HG03039 (cell line): ENCODE measurements at regions not wholly inside any gene's neighbourhood (a gene's known extent, or its start where the extent isn't known, plus 50 kb on each side); places are given as distances from the start of the nearest gene placed in this dataset.

Experiments used
- ATAC-seq: cut with Tn5 transposase; IDR thresholded peaks from one replicate; pipeline ENCODE4 v1.9.1; 2021; ENCODE audit warnings: mild to moderate bottlenecking, moderate library complexity; ENCODE audit not compliant: unreplicated experiment

DNA sequence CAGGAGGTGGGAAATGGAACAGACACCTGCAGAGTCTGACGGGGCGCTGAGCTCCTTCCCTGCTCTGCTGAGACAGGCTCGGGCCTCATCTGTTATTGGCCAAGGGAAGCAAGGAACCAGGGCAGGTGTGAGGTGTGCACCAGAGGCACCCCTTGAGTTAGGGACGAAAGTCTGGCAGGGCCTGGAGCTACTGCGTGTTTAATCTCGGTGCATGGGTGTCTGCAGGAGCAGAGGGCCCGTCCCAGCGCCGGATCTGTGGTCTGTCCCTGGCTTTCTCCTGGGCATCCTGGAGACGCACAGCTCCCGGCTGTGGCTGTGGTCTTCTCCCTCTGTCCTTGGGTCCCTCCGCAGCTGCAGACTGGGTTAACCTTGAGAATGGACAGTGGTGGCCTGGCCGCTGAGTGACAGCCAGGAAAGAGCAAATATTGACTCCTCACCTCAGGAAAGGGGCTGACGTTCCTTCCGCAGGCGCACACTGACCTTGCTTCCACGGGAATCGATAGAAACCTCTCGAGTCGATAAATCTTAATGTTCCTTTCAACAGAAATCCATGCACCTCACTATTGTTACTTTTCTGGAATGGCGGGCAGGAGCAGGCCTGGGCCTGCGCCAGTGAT is 975.6 kb downstream of the BRD1 start:
- no peak for ATAC-seq

DNA sequence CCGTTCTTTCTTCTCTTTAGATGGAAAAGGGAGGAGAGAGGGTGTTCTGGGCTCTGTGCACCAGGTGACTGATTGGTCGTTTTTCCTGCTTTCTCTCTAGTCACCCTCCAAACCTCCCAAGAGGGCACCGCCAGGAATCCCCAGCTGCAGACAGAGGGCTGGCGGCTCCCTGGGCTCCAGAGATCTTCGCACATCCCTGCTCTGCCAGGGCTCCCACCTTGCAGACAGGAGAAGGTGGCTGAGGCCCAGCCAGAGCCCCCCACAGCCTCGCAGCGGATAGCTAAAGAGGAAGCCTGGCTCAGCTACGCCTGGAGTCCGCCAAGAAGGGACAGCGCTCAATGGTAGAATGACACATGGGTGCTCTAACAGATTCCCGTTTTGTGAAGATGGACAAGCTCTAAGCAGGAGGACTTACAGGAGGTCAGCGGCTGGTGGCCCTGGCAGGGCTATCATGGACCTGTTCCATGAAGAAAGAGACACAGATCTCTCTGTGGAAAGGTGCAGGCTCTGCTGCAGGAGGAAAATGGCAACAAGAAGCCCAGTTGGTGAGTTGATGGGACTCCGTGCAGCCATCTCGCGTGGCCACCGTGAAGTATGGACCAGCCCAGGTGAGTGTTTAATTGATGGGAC is 976.9 kb downstream of the BRD1 start:
- no peak for ATAC-seq

DNA sequence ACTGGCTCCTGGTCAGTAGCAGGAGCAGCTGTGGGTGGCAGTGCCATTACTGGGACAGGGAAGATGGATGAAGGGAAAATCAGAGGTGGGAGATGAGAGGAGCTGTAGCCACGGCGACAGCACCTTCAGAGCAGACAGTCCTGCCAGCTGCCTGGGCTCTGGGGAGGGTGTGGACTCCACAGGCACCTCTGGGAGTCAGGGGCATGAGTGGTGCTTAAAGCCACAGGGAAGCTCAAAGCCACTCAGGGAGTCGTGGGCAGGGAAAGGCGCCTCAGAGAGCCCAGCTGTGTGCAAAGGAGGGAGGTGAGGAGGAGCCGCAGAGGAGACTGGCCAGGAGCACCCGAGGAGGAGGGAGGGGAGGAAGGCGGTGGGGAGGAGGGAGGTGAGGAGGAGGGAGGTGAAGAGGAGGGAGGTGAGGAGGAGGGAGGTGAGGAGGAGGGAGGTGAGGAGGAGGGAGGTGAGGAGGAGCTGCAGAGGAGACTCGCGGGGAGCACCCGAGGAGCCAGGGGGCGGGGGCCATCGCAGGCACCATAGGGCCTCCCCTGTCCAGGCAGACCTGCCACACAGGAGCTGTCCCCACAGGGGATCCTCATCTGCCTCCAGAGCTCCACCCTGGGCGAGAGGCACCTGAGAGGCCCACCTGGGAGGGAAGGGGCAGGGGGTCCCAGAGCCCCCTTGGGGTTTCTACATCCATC is 977.6 kb downstream of the BRD1 start:
- no peak for ATAC-seq

DNA sequence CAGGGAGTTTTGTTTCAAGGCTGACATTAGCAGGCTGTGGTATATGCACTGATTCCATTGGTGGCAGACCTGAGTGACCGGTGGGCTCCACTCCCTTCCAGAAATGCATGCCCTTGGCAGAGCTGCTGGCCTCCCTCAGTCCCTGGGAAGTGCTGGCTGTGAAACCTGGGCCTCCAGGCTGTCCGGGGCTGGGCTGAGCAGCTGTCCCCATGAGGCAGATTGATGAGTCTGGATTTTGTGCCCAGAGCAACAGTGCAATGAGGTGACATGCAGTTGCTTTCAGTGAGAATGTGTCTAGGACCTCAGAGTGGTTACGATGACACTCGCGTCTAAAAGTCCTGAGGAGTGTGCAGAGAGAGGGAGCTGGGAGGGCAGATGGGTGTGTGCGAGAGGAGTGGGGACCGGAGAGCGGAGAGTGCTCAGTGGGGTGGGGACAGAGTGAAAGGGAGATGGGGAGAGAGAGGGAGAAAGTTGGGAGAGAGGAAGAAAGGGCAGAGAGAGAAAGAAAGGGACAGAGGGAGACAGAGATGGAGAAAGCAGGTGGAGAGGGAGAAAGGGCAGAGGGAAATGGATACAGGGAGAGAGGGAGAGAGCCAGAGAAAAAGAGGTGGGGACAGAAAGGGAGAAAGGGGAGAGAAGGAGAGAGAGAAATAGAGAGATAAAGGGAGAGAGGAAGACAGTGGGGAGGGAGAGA is 978.3 kb downstream of the BRD1 start:
- no peak for ATAC-seq

DNA sequence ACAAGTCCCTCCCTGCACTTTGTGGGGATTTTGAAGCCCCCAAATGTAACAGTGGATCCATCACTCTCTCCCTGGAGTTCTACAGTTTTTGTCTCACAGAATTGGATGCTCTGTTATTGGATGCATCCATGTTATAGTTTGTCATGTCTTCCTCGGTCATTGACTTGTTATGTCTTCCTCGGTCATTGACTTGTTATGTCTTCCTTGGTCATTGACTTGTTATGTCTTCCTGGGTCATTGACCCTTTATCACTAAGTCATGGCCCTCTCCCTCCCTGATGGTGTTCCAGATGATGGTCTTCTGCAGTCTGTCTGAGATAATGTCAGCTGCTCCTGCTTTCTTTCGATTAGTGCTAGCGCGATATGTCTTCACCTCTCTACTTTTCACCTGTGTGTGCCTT is 981.5 kb downstream of the BRD1 start:
- no peak for ATAC-seq

DNA sequence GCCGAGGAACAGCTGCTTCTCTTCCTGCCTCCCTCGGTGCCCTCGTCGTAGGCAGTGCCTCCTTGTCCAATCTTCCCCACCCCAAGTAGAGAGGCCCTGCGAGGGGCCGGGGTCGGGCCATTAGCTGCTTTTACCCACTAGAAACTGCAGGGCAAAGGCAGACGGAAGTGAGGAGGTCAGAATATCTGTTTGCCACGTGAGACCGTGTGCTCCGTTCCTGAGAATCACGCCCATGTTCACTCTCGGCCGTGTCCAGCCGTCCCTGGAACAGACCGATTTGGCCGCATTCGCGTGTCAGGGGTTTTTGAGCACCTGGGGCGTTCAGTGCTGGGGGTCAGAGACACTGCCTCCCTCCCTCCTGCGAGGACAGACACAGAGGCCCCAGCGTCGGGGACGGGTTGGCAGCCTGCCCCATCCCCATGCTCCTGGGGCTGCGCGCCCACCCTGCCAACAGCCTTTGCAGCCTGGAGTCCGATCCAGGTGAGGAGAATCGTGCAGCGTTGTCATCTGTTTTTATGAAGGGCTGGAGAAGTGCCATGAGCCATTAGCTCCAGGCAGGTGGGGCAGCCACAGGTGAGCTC is 982.2 kb downstream of the BRD1 start:
- no peak for ATAC-seq

DNA sequence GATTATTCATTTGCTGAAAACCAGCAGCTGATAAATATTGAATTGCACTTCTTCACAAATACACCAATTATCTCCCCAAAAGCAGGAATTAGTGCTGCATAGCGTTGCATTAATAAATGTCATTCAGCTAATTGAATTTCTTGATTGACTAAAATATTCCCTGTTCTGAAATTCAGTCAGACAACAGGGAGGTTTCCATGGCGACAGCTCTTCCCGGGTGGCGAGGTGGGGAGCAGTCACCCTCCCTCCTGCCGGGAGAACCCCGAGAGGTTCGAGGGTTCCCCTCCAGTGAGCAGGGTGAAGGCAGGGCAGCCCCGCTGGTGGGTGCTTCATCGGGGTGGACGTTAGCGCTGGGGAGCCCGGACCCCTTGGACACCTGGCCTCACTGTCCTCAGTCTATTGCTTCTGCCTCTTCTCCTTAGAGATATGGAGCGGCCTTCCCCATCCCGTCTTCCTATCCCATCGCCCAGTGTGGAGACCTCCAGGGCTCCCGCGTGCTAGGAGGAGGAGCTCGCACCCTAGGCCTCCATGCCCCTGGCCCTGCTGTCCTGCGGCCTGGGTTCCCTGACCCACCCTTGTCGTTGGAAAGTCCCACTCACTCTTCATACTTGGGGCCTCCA is 983.5 kb downstream of the BRD1 start:
- ATAC-seq = no peak

DNA sequence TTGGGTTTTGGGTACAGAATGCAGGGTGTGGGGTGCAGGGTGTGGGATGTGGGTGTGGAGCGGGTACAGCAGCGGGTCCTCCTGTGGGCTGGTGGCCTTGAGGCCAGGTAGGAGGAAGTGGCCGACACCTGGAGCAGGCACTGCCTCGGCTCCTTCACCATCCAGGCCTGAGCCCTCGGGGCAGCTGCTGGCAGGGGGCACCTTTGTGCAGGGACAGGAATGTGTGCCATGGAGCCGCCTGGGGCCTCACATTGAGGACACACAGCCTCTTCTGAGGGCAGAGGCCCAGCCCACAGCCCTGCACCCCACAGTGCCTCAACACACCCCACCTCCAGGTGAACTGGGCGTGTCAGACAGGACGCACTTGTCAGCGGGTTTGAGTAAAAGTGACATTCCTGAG is 984.0 kb downstream of the BRD1 start:
- ATAC-seq = no peak

DNA sequence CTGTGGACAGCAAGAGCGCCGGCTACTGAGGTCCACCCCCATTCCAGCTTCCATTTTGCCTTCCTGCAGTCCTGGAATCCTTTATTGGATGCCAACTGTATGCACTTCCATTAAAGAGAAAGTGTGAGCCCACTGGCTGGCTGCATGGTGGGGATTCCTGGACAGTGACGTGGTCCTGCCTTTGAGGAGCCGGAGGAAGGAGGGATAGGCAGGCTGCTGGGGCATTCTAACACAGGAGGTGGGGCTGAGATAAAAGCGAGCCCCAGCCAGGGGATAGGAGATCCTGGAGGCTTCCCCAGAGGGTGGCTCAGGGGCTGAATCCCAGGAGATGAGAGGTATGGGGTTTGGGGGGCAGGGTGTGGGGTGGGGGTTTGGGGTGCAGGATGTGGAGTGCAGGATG is 984.7 kb downstream of the BRD1 start:
- ATAC-seq = no peak

DNA sequence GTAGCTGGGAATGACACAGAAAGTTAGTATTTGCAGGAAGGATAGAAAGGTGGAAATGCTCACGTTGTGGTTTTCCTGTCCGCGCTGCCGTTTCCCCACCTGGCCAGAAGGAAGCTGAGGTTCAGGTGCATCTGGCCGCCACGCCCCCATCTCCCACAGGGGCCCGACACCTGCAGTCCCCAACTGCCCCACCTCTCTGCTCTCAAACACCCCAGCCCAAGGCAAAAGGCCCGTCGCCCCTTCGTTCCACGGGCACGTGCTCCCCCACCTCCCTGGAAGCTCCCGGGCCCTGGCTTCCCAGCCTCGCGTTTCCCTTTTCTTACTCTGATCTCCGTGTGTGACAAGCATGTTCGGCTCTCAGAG is 985.1 kb downstream of the BRD1 start:
- ATAC-seq = no peak

DNA sequence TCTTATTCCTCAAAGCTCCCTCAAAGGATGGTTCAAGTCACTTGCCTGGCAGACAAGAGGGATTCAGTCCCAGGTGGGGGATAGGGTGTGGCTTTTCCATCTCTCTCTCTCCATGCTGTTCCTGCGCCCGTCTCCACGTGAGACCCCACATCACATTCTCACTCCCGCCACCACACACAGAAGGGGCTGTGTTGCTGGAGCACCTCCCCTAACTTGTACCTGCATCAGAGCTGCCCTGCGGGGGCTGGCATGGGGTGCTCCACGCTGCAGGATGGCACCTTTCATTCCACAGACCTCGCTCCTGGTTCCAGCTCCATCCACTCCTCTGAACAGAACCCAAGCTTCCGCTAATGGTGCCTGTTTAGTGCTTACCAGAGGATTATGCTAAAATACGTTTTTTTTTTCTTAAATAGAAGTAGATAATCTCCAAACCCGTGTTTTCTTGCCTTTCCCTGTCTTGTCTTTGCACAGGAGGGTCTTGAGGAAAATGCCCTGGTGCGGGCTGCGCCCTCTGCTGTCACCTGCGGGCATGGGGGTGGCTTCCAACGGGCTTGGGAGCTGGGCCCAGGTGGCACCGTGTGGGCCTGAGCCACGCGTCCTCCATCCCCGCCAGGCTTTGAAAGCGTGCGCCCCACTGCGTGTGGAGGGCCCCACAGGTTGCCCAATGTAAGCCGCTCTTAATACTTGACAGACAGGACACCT is 985.6 kb downstream of the BRD1 start:
- ATAC-seq = no peak

DNA sequence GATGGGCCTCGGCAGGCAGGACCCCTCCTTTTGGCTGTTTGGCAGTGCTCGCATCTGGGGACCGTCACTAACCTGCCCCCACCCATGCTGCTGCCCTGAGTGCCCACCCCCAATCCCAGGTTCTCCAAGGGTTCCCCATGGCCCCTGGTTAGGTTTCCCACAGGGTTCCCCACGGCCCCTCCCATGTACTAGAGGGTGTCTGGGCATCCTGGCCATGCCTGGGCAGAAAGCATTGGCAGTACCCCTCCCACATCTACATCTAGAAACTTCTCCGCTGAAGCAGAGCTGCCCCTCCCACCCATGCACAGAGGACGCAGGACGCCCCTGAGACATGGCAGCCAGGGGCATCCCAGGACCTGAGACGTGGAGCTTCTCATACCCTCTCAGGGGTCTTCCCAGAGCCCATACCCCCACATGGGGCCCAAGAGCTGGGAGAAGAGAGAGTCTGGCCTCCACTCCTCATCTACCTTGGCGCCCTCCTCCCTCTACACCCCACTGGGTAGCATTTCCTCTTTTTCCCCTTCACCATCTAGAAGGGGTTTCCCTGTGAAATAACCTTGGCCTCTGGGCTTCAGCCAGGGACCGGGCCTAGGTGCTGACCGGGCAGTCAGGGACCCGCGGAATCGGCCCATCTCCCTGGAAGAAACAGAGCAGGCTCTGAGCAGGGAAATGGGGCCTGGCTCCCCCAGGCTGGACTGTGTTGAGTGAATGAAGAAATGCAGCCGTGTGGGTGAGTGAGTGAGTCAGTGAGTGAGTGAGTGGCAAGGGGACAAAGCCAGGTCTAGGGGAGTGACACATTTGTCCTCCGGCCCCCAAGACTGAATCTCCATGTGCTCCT is 987.3 kb downstream of the BRD1 start:
- ATAC-seq = no peak

DNA sequence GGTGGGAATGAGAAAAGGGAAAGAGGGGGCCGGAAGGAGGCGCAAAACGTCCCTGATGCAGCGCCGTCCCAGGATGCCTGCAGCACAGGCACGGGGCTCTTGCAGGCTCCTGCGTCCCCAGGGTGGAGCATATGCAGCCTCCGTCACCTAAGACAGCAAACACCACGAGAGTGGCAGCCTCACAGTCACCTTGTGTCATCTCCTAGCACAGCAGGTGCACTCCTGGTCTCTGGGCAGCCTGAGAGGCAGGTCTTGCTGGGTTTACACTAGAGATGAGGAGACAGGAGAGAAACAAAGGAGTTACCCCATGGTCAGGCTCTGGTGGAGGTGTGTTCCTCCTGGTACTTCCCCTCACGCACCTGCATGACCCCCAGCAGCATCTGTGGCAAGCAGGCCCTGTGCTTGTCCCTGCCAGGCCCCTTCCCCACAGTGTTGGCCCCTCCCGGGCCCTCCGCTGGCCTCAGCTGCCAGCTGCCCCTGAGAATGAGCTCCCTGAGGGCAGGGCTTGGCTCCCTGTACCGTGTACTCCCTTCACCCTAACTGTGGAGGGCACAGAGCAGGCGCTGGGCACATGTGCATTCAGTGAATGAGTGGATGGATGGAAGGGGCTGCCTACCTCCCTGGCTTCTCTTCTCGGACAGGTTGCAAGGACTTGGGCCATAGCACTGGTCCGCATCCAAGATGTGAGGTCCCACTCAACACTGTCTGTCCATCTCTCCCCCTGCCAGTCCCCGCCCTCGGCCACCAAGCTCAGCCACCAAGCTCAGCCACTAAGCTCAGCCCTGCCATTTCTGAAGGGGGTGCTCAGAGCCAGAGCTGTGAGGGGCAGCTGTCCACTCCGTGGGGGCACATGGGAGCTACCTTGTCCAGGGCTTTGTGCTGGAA is 988.6 kb downstream of the BRD1 start:
- ATAC-seq = no peak

DNA sequence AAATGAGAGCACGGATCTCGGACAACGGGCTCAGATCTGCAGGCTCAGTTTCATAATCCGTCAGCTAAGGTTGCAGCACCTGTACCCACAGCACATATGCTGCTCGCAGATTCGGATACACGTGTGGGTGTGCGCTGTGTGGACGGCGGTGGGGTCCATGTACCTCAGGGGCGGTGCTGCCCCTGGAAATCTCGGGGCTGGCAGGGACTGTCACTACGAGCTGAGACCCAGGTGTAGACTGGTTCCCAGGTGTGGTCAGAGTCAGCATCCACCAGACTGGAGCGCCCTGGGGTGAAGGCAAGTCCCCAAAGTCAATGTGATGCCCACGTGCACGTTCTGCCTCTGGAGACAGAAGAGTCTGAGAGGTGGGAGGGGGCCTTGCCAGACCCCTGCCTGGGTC is 989.3 kb downstream of the BRD1 start:
- ATAC-seq = no peak

DNA sequence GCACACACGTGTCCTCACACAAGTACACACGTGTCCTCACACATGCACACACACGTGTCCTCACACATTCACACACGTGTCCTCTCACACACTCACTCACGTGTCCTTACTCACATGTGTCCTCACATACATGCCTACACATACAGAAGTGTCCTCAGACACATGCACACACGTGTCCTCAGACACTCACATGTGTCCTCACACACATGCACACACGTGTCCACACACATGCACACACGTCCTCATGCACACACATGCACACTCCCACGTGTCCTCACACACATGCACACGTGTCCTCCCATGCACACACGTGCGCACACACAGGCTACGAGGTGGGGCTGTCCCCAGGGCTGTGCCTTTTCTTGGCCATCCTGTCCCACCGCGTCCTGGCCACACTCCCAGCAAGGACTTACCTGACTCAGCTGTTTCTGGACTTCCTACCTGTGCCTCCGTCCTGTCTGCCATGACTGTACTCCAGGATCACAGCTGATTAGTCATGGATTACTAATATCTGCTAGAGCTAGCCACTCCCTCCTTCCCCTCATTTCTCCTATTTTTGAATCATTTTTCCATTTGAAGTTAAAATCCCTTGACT is 990.2 kb downstream of the BRD1 start:
- no peak for ATAC-seq

DNA sequence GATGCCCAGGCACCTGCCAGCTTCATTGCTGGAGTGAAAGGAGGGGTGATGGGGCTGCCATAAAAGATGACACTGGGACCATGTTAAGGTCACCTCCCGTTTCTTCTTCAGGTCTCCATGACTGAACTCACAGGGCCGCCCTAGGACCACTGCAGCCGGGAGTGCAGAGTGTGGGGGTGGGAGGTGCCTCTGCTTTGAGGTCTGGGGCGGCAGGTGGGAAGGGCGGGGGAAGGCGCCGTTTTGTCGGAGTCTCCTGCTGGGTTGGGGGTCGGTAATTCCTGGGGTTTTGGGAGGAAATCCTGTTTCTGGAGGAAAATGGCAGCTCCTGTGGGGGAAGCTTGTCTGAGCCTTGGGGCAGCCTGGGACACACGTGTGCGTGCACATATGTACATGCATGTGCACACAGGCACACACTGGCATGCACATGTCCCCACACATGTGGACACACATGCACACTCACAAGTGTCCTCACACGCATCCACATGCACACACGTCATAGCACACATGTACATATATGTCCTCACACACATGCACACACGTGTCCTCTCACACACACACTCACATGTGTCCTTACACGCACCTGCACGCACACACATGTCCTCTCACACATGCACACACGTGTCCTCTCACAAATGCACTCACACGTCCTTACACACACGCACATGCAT is 990.9 kb downstream of the BRD1 start:
- no peak for ATAC-seq

DNA sequence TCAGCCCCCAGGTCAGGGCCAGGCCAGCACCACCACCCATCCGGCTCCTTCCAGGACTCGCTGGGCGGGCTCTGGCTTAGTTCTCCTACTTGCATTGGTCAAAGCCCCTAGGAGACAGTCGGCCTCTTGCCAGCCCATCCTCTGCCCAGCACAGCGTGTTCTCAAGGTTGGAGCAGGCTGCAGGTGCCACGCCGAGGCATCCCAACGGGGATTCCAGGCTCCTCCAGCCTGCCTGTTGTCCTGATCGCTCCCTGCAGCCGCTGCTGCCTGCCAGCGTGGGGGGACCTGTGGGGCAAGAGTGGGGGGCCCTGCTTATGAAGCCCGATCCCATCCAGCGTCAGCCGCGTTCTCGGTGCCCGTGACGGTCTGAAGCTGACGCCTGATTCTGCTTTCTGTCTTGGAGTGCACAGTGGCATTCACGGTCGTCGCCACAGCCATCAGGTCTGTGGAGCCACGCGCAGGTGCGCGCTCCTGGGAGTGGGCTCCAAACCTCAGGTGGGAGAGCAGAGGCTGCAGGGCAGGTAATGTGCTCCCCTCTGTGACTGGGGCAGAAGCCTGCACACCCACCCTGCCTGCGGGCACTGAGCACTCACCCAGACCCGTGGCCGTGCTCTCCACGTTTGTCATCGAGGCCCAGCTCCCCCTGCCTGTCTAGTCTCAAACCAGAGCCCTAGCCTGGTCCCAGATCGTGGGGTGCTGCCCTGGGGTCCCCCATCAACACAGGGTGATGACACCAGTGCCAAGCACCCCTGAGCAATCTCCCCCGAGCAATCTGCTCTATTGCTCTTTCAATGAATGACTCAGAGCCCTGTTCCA is 991.6 kb downstream of the BRD1 start:
- ATAC-seq = no peak
